Fibroblast of skin of left quadriceps (primary cell): ENCODE measurements at regions not wholly inside any gene's neighbourhood (a gene's known extent, or its start where the extent isn't known, plus 50 kb on each side); places are given as distances from the start of the nearest gene placed in this dataset.
"Not testable (repeated sequence)": the region's sequence is repeated elsewhere in the genome, so short reads cannot be mapped to it uniquely, and the experiment has no call there.

ENCODE experiments used
- DNase-seq, 2 experiments: peaks; one replicate each; pipeline ENCODE4 v3.0.0-alpha.2; 2013; ENCODE audit warnings: low read depth in 2 of 2

- no peak for DNase-seq
Measured at GRCh38 chr10:83516788-83517187, 622.5 kb upstream of the GHITM start.

DNA sequence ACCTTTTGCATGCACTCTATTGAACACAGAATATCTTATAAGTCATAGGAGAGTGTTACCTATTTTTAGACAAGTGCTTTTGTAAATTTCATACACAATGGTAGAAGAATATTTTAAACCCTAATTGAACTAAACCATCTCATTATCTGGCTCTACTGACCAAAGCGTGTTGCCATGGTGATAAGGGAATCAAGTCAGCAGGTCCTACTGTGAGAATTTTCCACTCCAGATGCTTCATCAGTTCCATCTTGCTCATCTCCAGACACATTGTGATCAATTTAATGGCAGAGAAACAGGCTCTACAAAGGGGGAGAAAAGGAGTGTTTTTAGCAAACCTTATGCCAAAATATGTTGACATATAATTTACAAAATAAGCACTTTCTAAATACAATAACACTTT is 621.9 kb upstream of the GHITM start:
- no peak for DNase-seq

GRCh38 chr10:83518779-83519178 is 620.5 kb upstream of the GHITM start:
- DNase-seq = no peak

DNA sequence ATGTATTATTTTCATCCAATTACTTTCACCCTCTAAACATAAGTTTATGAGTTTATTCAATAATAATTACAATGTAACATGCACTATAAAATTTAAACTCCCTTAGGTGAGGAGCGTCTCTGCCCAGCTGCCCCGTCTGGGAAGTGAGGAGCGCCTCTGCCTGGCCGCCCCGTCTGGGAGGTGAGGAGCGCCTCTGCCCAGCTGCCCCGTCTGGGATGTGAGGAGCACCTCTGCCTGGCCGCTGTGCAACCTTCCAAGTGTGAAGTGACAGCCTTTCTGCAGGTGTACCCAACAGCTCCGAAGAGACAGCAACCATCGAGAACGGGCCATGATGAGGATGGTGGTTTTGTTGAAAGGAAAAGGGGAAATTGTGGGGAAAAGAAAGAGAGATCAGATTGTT is 618.9 kb upstream of the GHITM start:
- DNase-seq = not testable (repeated sequence)

- DNase-seq = peak; percentile 16 to 22
Measured at GRCh38 chr10:83522456-83522855, 616.9 kb upstream of the GHITM start.

DNA sequence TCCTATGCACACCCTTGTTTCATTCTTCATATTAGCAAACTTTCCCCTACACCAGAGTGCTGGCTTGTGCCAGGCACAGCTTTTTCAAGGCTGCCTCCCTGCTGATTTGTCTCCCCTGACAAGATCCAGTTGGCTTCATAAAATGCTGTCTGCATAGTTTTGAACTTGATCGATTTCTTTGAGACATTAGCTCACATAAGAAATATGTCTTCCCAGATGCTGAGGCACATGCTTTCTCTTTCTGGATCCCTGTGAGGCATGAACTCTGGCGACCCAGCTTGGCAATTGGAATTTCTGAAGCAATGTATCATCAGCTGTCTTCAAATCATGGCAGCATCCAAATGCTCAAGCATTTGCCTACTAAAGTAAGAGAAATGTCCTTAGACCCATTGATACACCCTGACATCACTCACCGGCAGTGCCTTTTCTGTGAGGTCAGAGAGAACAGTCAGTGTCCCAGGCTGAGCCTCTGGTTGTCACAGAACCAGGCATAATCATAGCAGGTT is 616.4 kb upstream of the GHITM start:
- DNase-seq = peak; percentile 81 to 83

- DNase-seq = no peak
Measured at GRCh38 chr10:83527934-83528333, 611.4 kb upstream of the GHITM start.

GRCh38 chr10:83533290-83533689 is 606.0 kb upstream of the GHITM start:
- no peak for DNase-seq

DNA sequence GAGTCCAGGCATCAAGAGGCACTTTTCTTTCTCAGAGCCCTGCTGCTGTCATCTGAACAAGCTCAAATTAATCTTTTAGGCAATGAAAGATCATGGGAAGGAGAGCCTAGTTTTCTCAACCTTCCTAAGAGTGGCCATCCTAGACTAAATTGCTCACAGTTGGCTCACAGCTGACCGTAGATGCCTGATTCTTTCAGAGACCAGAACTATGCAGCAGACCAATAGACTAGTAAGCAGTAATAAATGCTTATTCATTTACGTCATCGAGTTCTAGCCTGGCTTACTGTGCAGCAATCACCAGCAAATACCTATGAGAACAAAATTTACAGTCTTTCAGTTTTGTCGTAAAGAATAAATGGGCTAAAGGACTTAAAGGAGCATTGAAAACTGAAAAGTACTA is 602.9 kb upstream of the GHITM start:
- peak; percentile 41 to 45 for DNase-seq

- DNase-seq = no peak
Measured at GRCh38 chr10:83538047-83538446, 601.3 kb upstream of the GHITM start.

- peak; percentile 54 to 60 for DNase-seq
Measured at GRCh38 chr10:83539528-83540308, 599.6 kb upstream of the GHITM start.

DNA sequence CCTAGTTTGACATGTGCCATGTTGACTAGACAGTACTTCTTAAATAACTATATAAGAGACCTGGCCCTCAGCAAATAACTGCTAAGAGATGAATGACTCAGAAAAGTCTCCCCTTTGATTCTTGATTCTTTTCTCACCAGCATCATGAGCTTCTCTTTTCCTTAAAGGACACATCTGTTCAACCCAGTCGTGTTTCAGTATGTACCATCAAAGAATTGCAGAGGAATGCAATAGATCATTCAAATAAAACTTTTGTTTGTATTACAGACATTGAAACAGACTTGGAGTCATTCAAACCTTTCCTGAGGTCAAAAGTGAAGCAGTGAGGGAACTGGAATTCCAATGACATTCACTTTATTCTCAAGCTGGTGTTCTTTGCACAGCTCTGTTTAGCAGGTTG is 598.3 kb upstream of the GHITM start:
- DNase-seq = no peak

- no peak for DNase-seq
Measured at GRCh38 chr10:83542774-83543411, 596.4 kb upstream of the GHITM start.

DNA sequence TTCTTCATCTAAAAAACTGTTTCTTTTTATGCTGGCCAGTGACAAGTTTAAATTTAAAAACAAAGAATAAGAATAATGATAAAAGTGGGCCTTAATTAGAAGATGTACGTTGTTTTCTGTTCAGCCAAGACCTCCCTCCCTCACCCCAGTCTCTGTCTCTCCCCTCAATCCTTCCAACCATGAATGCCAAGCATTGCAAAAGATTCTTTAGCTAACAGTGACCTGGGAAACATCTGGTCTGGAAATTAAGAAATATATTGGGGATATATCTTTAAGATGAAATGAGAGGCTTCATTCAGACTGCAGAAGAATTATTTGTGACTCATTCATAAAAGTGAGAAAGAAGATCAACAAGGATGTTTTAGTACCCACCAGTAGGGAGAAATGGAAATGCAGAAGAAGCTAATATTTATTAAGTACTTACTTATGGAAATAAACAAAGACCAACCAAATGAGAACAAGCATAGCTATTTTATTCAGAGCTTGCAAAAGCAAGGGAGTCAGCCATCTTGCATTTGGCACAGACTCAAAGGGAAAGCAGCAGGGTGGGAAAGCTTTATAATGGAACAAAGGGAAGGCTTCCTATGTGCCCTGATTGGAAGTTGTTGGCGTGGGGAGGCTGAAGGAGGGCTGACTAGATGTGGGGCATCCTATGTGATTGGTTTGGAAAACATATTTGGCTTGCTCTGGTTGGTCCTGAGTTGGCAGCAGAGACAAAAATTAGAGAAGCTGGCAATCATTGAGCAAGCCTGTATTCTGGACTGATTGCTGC is 595.4 kb upstream of the GHITM start:
- DNase-seq = no peak

DNA sequence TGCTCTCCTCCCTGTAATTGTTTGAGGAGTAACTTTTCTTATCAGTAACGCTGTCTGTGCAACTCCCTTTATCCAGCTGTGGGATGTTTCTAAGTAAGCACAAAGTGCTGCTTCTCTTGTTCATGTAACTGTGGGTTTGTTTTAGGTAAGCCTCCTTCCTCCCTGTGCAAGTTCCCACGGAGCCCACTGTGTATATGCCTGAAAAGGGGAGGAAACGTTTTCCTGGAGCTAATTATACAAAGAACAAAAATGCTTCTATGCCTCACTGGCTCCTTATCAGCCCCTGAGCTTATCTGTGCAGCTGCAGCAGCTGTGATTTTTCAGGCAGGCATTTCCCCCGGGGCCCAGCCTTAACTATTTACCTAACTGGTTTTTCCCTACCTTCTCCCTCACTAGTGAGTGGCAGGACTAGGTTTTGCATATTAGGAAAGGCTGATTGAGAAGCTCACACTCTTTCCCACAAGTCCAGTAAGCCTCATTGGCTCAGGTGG is 593.4 kb upstream of the GHITM start:
- no peak for DNase-seq

DNA sequence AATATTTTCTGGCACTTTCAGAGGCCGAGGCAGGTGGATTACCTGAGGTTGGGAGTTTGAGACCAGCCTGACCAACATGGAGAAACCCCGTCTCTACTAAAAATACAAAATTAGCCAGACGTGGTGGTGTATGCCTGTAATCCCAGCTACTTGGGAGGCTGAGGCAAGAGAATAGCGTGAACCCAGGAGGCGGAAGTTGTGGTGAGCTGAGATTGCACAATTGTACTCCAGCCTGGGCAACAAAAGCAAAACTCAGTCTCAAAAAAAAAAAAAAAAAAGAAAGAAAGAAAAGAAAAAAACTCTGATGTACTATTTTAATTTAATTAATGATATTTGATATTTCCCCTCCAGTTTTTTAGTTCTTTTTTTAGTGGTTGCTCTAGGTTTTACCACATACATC is 588.1 kb upstream of the GHITM start:
- DNase-seq = not testable (repeated sequence)

DNA sequence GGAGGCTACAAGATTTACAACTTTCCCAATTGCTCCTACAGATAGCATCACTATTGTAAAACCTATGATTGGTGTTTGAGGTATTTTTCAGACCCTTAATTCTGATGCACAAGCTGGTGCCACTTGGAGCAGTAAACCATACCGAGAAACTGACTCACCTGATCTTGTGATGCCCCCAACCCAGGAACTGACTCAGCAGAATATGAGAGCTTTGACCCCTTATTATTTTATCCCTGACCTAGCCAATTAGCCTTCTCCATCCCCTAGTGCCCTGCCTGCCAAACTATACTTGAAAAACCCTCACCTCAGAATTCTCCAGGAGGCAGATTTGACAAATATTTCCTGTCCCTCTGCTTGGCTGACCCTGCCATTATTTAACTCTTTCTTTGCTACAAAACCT is 585.9 kb upstream of the GHITM start:
- no peak for DNase-seq

DNA sequence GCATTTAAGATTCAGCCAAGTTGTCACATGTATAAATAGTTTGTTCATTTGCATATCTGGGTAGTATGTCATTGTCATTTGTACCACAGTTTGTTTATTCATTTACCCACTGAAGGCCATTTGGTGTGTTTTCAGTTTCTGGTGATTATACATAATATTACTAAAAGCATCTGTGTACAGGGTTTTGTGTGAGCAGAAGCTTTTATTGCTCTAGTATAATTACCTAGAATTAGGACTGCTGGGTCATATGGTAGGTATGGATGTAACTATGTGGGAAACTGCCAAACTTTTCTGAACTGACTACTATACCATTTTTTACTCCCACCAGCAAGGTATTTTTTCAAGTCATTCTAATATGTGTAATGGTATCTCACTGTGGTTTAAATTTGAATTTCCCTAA is 584.0 kb upstream of the GHITM start:
- DNase-seq = no peak

GRCh38 chr10:83562381-83562780 is 576.9 kb upstream of the GHITM start:
- DNase-seq = no peak

- DNase-seq = no peak
Measured at GRCh38 chr10:83564889-83565588, 574.3 kb upstream of the GHITM start.

DNA sequence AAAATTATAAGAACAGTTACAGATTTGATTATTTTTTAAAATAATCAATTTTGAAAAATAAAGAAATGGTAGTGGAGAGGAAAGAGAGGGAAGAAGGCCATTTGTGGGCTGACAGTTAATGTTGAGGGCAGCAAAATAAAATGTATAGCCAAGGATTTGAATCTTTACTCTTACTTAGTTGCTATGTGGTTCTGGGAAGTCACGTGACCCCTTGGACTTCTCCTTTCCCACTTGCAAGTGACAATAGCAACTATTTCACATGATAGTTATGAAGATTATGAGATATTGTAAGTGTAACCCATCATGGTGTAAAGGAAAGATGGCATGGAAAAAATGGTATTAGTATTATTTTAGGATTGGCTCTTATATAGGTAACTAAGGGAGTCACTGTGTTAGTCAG is 567.3 kb upstream of the GHITM start:
- no peak for DNase-seq

- no peak for DNase-seq
Measured at GRCh38 chr10:83574770-83575169, 564.5 kb upstream of the GHITM start.
